ENCODE measurements at regions not wholly inside any gene's neighbourhood (a gene's known extent, or its start where the extent isn't known, plus 50 kb on each side); places are given as distances from the start of the nearest gene placed in this dataset.

DNA sequence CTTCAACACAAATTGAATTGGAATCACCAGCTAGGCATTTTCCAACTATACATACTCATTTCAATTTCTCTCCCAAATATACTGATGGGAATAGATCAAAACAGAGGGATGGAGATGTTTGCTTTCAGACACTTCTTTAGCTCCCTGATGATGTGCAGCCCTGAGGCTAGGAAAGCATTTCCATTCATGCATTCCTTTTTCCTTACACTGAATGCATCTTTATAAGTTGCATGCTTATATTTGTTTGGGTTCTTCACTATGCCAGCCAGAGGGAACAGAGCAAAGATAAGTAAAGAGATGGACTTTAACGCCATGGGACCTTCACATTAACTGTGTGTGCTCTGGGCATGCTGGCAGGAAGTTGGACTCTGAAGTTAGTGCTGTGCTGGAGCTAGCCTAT is 696.5 kb upstream of the CDH9 start:
- FAIRE-seq: no peak
- DNase-seq (ENCODE audit: insufficient read length, low spot score): no peak

DNA sequence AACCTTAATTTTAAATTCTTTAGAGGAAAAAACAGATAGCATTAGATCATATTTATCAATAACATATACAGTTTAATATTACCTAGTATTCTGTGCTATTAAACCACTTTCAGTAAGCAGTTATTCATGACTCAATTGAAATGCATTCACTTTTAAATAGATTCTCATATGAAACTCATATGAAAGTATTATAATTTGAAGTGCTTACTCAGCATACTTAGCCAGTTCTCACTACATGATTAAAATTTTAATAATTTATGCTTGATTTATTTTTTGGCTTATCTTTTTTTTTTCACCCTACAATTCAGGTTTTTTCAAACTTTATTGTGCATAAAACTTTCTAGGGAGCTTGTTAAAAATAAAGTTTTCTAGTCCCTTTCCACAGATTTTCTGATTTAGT is 694.9 kb upstream of the CDH9 start:
- no peak for FAIRE-seq
- DNase-seq (ENCODE audit: insufficient read length, low spot score): no peak

DNA sequence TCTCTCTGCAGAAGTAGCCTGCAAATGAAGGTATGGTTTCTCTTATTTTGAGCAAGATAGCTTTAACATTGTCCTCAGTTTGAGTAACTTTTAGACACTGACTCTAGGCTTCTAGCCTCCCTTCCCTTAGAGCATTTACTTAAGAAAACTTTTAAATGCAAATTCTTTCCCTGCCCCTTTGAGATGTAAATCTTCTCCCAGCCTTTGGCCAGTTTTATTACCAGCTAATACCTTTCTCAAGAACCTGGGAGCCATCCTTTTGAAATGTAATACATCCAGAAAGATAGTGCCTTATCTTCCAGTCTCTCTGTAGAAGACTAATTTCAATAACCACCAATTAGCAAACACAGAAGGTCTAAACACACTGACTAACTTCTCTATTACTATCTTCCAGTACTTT is 688.9 kb upstream of the CDH9 start:
- no peak for DNase-seq (ENCODE audit: insufficient read length, low spot score)

DNA sequence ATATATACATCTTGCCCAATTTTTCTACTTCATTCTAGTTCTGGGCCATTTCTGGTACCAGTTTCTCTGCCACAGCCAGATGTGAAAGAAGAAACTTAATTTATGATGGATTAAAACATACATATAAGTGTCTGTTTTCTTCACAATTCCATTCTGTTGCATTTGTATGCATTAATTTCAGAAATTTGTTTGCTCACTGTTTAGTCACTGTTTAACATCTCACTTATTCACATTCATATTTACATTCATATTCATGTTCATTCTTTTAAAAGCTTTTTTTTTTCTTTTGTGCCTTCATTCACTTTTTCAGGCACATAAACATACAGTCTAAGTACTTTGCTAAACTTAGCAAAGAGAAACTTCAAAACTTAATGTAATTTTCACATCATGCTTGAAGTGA is 684.0 kb upstream of the CDH9 start:
- no peak for DNase-seq (ENCODE audit: insufficient read length, low spot score)
- FAIRE-seq: no peak

More for the DNA sequence above, 688.9 kb upstream of the CDH9 start:
- no peak for FAIRE-seq

DNA sequence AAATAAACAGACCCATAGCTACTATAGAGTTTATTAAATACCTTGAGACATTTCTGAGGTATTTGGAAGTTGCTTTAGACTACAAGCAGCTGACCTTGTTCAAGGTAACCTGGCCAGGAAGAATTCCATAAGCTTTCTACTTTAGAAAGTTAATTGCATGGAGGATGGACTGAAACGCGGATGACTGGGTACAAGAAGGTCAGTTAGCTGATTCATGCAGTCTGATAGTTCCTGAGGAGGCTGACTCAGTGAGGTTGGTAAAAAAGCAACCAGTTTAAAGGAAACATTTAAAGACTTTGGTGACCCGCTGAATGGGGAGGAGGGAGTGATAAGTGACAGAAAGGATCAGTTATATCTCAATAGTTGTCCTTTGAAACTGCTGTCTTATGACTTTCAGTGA is 670.1 kb upstream of the CDH9 start:
- FAIRE-seq (no peak), DNase-seq (ENCODE audit: insufficient read length, low spot score) (no peak)

DNA sequence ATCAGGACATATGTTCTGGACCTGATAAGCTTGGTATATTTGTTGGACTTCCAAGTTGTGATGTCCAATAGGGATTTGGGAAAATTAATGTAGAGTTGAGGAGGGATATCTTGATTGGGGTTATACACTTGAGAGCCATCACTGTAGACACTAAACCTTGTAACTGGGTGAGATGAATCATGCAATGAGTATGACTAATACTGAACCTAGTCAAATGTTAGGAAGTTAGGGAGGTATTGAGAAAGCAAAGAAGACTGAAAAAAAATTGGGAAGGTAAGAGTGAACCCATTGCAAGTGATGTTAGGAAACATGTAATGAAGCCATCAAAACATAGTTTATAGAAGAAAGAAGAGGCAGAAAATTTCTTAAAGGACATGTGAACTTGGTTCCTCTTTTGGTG is 668.4 kb upstream of the CDH9 start:
- DNase-seq (ENCODE audit: insufficient read length, low spot score) (no peak), FAIRE-seq (no peak)

DNA sequence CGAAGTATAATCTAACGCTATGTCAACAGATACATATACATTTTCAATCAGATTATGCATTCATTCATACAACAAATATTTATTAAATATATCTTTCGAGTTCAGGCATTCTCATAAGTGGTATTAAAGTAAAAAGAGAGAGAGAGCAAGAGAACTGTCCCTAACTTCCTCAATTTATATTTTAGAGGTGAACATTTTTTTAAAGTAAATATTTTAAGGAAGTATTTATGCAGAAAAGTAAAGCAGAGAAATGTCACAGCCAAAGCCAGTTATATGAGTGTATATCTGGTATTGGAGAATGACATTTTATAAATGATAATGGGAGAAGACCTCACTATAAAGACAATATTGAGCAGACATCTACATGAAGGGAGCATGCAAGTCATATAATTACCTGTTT is 667.3 kb upstream of the CDH9 start:
- DNase-seq (ENCODE audit: insufficient read length, low spot score) (no peak), FAIRE-seq (no peak)

DNA sequence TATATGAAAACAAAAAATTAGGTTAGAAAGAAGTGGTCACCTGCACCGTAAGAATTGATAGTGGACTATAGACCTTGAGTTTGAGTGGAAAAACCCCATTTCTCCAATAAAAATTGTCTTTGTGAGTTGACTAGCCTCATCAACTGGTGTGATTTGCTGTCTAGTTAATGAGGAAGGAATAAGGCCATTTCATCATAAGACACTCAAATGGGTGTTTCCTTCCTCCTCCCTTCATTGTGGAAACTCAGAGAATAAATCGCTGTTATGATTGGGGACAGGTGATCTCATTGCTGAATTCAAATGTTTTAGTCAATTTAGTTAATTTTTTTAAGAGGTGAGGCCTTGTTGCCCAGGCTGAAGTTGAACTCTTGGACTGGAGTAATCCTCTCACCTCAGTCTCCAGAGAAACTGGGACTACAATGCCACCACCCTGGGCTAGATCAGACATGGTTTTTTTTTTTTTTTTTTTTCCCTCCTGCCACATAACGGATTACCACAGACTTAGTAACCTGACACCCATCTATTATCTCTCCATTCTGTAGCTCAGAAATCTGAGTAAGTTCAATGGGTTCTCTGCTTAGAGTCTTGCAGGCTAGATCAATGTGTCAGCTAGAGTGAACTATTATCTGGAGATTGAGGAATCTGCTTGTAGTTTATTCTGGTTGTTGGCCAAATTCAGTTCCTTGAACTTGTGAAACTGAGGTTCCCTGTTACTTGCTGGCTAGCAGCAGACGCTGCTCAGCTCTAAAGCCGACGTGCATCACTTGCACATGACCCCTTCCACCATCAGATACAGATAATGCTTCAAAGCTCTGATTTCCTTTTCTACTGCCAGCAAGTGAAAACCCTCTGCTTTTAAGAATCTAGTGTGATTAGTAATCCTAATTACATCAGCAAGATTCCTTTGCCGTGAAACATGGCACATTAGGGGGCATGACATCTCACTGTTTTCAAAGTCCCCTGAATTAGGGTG is 663.8 kb upstream of the CDH9 start:
- no peak for DNase-seq (ENCODE audit: insufficient read length, low spot score)
- no peak for FAIRE-seq

DNA sequence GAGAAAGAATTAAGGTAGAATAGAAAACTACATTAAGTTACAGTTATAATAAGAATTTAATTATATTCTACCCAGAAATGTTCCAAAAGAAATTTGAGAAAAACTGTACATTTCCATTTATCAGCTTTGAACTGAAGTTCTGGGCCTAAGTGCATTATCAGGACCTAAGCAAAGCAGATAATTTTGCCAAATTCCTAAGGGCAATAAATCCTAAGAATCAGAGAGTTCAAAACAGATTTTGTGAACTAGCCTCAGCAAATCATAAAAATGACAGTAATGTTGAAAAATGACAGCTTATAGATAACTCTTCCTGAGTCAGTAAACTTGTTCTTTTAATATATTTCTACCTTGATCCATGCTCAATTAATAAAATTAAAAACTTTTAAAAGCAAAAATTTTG is 662.1 kb upstream of the CDH9 start:
- FAIRE-seq: no peak

DNA sequence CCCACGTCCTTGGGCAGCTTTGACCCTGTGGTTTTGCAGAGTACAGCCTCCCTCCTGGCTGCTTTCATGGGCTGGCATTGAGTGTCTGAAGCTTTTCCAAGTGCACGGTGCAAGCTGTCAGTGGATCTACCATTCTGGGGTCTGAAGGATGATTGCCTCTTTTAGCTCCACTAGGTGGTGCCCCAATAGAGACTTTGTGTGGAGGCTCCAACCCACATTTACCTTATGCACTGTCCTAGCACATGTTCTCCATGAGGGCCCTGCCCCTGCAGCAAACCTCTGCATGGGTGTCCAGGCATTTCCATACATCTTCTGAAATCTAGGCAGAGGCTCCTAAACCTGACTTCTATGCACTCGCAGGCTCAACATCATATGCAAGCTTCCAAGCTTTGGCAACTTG is 644.2 kb upstream of the CDH9 start:
- no peak for FAIRE-seq
- DNase-seq (ENCODE audit: insufficient read length, low spot score): no peak

More for the DNA sequence above, 662.1 kb upstream of the CDH9 start:
- DNase-seq (ENCODE audit: insufficient read length, low spot score): no peak

DNA sequence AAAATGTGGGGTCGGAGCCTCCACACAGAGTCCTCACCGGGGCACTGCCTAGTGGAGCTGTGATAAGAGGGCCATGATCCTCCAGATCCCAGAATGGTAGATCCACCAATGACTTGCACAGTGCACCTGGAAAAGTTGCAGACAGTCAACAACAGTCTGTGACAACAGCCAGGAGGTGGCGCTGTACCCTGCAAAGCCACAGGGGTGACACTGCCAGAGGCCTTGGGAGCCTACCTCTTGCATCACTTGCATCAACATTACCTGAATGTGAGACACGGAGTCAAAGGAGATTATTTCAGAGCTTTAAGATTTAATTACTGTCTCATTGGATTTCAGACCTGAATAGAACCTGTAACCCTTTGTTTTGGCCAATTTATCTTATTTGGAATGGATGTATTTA is 614.1 kb upstream of the CDH9 start:
- DNase-seq (ENCODE audit: insufficient read length, low spot score) (no peak), FAIRE-seq (no peak)

DNA sequence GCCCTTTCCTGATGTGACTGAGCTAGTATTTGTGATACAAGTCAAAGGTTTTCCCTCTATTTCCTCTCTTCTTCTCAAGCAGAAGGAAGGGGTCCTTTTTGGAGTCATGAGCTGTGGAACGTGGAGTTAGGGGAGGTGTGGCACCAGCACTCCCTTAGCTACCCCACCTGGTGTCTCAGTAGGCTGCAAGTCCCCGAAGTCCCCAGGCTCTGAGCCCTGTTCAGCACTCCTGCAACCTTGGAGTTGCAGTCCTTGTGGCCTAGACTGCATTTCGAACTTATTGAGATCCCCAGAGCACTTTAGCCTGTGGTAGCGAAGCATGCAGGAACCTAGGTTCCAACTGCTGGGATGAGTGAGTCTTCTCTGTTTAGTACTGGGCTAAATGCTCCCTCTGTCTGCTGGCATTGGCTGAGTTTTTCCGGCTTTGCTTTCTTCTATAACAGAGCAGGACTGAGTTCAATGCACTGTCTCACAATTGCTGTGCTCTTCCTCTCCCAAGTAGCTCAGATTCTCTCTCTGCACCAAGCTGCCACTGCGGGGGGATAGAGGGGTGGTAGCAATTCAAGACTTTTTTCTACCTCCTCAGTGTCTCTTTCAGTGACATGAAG is 600.7 kb upstream of the CDH9 start:
- no peak for DNase-seq (ENCODE audit: insufficient read length, low spot score)
- FAIRE-seq: no peak

DNA sequence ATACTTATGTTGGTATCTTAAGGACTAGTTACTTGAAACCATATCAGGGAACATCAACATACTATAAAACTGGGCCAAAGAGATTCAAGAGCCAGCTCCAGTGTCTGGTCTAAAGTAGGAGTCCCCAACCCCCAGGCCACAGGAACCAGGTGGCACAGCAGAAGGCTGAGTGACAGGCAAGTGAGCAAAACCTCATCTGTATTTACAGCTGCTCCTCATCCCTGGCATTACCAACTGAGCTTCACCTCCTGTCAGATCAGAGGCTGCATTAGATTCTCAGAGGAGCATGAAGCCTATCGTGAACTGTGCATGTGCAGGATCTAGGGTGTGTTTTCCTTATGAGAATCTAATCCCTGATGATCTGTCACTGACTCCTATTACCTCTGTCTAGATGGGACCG is 581.6 kb upstream of the CDH9 start:
- DNase-seq (ENCODE audit: insufficient read length, low spot score) (no peak), FAIRE-seq (no peak)

DNA sequence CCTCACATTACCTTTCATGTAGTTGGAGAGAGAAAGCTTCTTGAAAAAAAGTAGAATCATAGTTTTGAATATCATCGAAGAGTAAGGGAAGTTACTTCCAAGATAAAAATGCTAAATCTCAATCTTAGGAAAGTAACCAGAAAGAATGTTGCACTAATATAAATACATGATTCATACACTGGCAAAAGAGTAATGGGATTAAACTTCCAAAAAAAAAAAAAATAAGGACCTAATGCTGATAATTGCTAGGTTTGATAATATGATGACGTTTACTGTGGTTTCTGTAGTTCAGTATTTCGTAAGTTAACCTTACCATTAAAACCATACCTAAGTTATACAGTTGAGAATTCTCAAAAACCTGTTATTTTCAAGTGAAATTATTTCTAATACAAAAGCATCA is 573.8 kb upstream of the CDH9 start:
- no peak for DNase-seq (ENCODE audit: insufficient read length, low spot score)

DNA sequence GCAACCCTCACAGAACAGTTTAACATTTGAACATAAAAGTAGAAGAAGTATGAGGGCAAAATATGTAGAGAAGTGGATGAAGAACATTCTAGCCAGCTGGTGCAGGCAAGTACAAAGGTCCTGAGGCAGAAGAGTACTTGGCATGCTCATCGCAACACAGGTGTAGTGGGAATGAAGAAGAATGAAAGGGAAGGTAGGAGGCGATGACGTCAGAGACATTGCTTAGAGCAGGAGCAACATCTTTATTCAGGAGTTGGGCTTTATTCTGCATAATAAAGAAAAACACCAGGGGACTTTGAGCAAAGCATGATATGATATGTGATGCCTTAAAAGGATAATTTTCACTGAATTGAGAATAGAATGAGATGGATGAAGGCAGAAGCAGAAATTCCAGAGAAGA is 570.6 kb upstream of the CDH9 start:
- DNase-seq (ENCODE audit: insufficient read length, low spot score): no peak
- no peak for FAIRE-seq

More for the DNA sequence above, 573.8 kb upstream of the CDH9 start:
- no peak for FAIRE-seq

DNA sequence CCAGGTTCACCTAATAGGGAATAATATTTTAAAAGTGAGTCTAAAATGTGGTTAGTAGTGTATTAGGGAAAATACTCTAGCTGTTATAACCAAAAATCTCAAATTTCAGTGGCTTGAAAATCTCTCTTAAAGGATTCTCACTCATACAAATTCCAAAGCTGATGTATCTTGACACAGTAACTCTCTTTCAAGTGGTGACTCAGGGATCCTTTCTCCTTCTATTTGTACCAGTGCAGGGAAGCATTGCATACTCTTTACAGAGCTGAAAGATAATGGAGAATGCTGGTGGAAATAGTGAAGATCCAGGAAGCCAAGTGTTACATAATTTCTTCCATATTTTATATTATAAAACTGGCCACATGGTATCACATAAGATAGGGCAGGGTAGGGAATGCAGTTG is 560.2 kb upstream of the CDH9 start:
- no peak for DNase-seq (ENCODE audit: insufficient read length, low spot score)

DNA sequence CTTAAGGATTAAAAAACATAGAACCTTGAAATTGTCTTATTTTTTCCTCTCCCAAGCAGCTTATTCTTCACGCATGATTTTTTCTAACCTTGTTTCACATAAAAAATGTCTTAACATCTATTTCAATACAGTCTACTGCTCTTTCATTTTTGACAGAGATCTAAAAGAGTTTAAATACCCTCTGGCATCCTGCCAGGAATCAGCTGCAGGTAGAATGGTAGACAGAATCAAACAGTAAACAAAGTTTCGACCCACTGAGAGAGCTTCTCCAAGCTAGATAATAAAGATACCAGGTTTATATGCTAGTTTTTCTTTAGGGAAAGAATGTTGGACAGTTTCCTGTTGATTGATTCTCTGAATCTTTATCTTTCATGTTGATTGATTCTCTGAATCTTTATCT is 555.8 kb upstream of the CDH9 start:
- FAIRE-seq: no peak
- DNase-seq (ENCODE audit: insufficient read length, low spot score): no peak

More for the DNA sequence above, 560.2 kb upstream of the CDH9 start:
- FAIRE-seq: no peak

DNA sequence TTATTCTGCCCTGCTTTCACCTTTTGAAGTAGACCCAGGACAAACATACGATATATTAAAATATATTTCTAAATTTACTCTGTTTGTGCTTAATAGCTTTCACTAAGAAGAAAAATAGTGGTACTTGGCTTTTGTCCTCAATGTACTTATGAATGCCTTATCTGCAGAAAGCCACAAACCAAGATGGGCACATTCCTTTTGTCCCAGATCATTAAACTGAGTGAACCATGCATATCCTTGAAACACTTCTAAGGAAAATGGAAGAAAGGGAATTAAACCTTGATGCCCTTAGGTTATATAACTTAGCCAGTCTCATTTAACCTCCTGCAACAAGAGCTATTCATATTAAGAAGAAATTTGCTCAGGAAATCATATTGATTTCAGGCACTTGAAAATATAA is 553.8 kb upstream of the CDH9 start:
- FAIRE-seq (no peak), DNase-seq (ENCODE audit: insufficient read length, low spot score) (no peak)

DNA sequence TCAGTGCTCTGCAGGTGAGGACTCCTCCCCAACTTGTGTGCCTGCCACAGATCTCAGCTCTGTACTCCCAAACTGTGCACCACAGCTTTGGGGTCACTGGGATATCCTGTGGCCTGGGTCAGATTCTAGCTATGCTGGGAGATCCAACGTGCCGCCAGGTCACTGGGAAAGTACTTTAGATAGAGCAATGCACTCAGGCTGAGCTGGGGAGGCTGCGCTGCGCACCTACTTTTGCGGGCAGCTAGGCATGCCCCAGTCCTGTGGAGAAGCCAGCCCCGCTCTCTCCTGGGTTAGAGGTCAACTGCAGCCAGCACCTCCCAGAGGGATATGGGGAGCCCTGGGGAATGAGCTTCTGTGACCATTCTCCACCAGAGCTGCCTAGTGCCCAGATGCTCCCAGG is 552.1 kb upstream of the CDH9 start:
- DNase-seq (ENCODE audit: insufficient read length, low spot score) (no peak), FAIRE-seq (no peak)

DNA sequence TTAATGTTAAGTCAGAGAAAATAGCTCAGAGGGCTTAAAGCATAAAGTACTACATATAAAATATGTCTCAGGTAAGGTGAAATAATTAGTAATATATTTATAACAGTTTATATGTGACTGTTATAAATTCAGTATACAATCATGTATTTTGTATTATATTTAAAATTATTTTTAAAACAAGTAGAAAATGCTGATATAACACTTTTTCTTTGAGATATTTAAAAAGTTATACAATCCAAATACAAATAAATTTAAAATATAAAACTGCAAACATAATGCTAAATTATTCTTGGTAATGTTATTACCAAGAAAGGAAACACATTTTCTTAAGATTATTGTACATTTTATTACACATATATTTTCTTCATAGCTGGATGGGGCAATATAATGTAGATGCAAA is 539.9 kb upstream of the CDH9 start:
- DNase-seq (ENCODE audit: insufficient read length, low spot score): no peak
- no peak for FAIRE-seq

DNA sequence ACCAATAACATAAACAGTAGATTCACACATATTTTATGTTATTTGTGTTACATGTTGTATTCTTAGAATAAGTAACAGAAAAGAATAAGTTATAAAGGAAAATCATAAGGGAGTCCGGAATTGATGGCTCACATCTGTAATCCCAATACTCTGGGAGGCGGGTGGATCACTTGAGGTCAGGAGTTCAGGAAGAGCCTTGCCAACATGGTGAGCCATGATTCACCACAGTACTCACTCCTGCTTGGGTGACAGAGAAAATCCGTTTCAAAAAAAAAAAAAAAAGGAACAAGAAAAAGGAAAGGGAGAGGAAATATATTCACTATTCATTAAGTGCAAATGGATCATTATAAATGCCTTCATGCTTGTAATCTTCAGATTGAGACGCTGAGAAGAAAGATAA is 533.3 kb upstream of the CDH9 start:
- no peak for DNase-seq (ENCODE audit: insufficient read length, low spot score)
- no peak for FAIRE-seq

DNA sequence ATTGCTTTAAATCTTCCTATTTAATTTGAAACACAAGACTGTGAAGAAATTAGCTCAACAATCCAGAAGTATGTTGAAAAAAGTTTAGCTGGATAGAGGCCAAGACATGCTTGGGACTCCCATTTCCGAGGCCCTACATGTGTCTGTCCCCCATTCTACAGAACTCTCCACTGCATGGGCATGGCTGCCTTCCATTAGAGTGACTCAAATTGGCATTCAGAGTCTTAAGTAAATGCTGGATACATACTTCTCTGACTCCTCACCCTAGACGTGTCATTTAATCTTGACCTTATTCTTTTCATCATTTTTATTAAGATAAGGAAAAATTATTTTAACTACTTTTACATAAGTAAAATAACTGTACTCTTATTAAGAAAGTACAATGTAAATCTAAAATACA is 530.4 kb upstream of the CDH9 start:
- DNase-seq (ENCODE audit: insufficient read length, low spot score): no peak
- FAIRE-seq: no peak

Data from GM19239 (cell line).